Muscle layer of duodenum (tissue), 2 donors: ENCODE measurements at regions not wholly inside any gene's neighbourhood (a gene's known extent, or its start where the extent isn't known, plus 50 kb on each side); places are given as distances from the start of the nearest gene placed in this dataset.

Experiments used
- H3K27ac ChIP-seq: one replicate; pipeline ENCODE4 v1.7.0; 2013; ENCODE audit warnings: mild to moderate bottlenecking, low read length
- H3K27me3 ChIP-seq: one replicate; pipeline ENCODE4 v1.7.0; 2013; ENCODE audit warnings: low read depth, mild to moderate bottlenecking, control low read depth, low read length
- H3K36me3 ChIP-seq, 2 donors: one replicate each; pipeline ENCODE4 v1.7.0; 2013; ENCODE audit warnings: low read length in 2 of 2, control low read depth in 1 of 2, mild to moderate bottlenecking in 1 of 2; ENCODE audit not compliant: insufficient read depth in 2 of 2, control insufficient read depth in 1 of 2
- H3K4me1 ChIP-seq, 2 donors: one replicate each; pipeline ENCODE4 v1.7.0; 2013; ENCODE audit warnings: low read length in 2 of 2, mild to moderate bottlenecking in 2 of 2, control low read depth in 1 of 2, moderate library complexity in 1 of 2; ENCODE audit not compliant: insufficient read depth in 2 of 2, control insufficient read depth in 1 of 2
- H3K4me3 ChIP-seq, 2 donors: one replicate each; pipeline ENCODE4 v1.7.0; 2013; ENCODE audit warnings: low read length in 2 of 2, low read depth in 1 of 2, mild to moderate bottlenecking in 1 of 2
- H3K9me3 ChIP-seq, 2 donors: one replicate each; pipeline ENCODE4 v1.7.0; 2013; ENCODE audit warnings: low read length in 2 of 2, control low read depth in 1 of 2, mild to moderate bottlenecking in 1 of 2; ENCODE audit not compliant: control insufficient read depth in 1 of 2
- donor health status: healthy.

- Histone ChIP-seq H3K36me3 (no peaks in the 10 kb centered on the region), H3K9me3 (peaks cover 0 to 4% of the 10 kb centered on the region in 2 donors), H3K27me3 (no peaks in the 10 kb centered on the region), H3K4me3 (no peak overlapping the region), H3K4me1 (no peaks in the 10 kb centered on the region), H3K27ac (no peak overlapping the region)
Observed at GRCh38 chr3:110593749-110594148, 477.9 kb upstream of the NECTIN3 start.

GRCh38 chr3:110598847-110599490 is 472.6 kb upstream of the NECTIN3 start:
- Histone ChIP-seq H3K4me1 (no peaks in the 10 kb centered on the region), H3K4me3 (no peak overlapping the region), H3K9me3 (peaks cover 0 to 4% of the 10 kb centered on the region in 2 donors), H3K27ac (no peak overlapping the region), H3K27me3 (no peaks in the 10 kb centered on the region), H3K36me3 (no peaks in the 10 kb centered on the region)

GRCh38 chr3:110608566-110608965 is 463.1 kb upstream of the NECTIN3 start:
- Histone ChIP-seq H3K27ac (no peak overlapping the region), H3K4me1 (no peaks in the 10 kb centered on the region), H3K36me3 (no peaks in the 10 kb centered on the region), H3K9me3 (no peaks in the 10 kb centered on the region), H3K4me3 (no peak overlapping the region), H3K27me3 (no peaks in the 10 kb centered on the region)

GRCh38 chr3:110612045-110612444 is 459.6 kb upstream of the NECTIN3 start:
- no peaks in the 10 kb centered on the region for H3K4me1 ChIP-seq
- H3K9me3 ChIP-seq, result no peaks in the 10 kb centered on the region
- H3K27me3 ChIP-seq, result no peaks in the 10 kb centered on the region
- H3K36me3 ChIP-seq, result no peaks in the 10 kb centered on the region
- no peak overlapping the region for H3K27ac ChIP-seq
- no peak overlapping the region for H3K4me3 ChIP-seq

GRCh38 chr3:110614186-110614585 is 457.4 kb upstream of the NECTIN3 start:
- Histone ChIP-seq H3K9me3 (no peaks in the 10 kb centered on the region), H3K27ac (no peak overlapping the region), H3K4me1 (no peaks in the 10 kb centered on the region), H3K4me3 (no peak overlapping the region), H3K36me3 (no peaks in the 10 kb centered on the region), H3K27me3 (no peaks in the 10 kb centered on the region)

DNA sequence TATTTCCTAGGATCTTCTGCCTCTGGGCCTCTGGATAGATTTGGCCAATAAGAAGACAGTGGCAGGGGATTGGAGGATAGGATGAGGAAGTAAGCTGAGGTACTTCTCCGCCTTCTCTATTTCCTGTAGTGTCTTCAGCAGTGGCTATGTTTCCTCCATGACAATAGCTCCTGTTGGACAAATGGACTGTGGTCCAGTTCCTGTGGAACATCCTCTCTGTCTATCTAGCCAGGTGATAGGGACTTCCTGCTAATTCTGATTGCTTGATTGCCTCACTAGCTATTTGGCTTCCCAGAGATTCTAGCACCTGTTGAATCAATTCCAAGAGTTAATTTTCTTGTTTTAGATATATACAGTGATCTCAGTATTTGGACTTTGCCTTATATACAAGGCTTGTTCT is 456.2 kb upstream of the NECTIN3 start:
- H3K36me3 ChIP-seq, result no peaks in the 10 kb centered on the region
- no peak overlapping the region for H3K27ac ChIP-seq
- no peak overlapping the region for H3K4me3 ChIP-seq
- no peaks in the 10 kb centered on the region for H3K27me3 ChIP-seq
- no peaks in the 10 kb centered on the region for H3K9me3 ChIP-seq
- no peaks in the 10 kb centered on the region for H3K4me1 ChIP-seq

DNA sequence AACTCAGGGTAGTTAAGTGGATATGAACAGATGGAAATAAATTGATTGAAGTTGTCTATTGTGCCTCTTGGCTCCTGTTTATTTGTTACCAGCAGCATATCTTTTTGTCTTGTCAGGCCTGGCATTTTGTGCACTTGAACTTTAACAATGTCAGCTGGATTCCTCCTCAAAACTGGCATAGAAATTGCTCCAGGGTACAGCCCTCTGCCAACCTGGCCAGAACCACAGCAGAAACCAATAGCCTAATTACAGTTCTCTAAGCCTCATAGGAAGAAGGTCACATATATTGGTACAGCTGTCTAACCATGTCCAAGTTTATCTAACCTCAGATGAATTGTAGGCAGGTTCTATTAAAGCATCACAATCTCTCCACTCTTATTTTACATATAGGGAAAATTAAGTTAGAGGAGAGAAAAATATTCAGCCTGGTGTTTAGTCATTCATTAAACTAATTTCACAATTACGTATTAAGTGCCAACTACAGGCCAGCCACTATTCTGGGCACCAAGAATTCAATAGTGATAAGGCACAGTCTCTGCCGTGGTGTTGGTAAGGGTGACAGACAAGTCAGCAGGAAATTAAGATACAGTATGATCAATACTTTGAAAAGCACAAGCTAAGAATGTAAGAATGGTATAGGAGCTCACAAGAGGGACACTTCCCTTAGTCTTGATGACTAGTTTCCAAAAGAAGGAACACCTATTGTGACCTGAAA is 452.9 kb upstream of the NECTIN3 start:
- H3K27ac ChIP-seq, result no peak overlapping the region
- no peaks in the 10 kb centered on the region for H3K36me3 ChIP-seq
- no peaks in the 10 kb centered on the region for H3K4me1 ChIP-seq
- no peaks in the 10 kb centered on the region for H3K9me3 ChIP-seq
- no peaks in the 10 kb centered on the region for H3K27me3 ChIP-seq
- no peak overlapping the region for H3K4me3 ChIP-seq

- Histone ChIP-seq H3K4me1 (no peaks in the 10 kb centered on the region), H3K9me3 (no peaks in the 10 kb centered on the region), H3K27me3 (no peaks in the 10 kb centered on the region), H3K27ac (no peak overlapping the region), H3K4me3 (no peak overlapping the region), H3K36me3 (no peaks in the 10 kb centered on the region)
Observed at GRCh38 chr3:110620118-110620517, 451.5 kb upstream of the NECTIN3 start.

- no peak overlapping the region for H3K27ac ChIP-seq
- no peaks in the 10 kb centered on the region for H3K27me3 ChIP-seq
- no peaks in the 10 kb centered on the region for H3K4me1 ChIP-seq
- H3K36me3 ChIP-seq, result no peaks in the 10 kb centered on the region
- H3K4me3 ChIP-seq, result no peak overlapping the region
- H3K9me3 ChIP-seq, result no peaks in the 10 kb centered on the region
Observed at GRCh38 chr3:110623571-110623970, 448.0 kb upstream of the NECTIN3 start.

GRCh38 chr3:110624576-110624975 is 447.0 kb upstream of the NECTIN3 start:
- H3K4me3 ChIP-seq, result no peak overlapping the region
- H3K27me3 ChIP-seq, result no peaks in the 10 kb centered on the region
- H3K4me1 ChIP-seq, result no peaks in the 10 kb centered on the region
- H3K27ac ChIP-seq, result no peak overlapping the region
- no peaks in the 10 kb centered on the region for H3K9me3 ChIP-seq
- H3K36me3 ChIP-seq, result no peaks in the 10 kb centered on the region

DNA sequence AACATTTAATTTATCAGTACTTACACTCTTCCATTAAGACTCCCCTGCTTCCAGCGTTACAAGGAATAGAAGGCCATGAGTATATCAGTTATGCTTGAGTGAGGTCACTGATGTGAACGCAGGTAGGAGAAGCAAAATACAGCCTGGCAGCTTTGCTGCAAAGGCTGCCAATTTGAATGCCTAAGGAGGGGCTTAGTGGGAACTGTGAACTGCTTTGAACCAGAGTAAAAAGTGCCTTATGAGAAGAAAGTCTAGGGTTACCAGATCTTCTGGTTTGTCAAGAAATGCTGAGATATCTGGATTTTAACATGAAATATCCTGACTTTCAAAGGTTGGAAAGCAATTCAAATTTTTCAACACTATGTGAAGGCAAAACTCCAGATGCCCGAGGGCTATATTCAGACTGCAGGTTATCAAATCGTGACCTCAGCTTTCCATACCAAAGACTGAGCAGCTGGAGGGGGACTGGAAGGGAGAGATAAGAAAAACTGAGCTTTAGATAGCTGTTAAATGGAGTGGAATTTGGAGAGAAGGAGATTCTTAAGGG is 446.3 kb upstream of the NECTIN3 start:
- no peaks in the 10 kb centered on the region for H3K27me3 ChIP-seq
- H3K36me3 ChIP-seq, result no peaks in the 10 kb centered on the region
- no peak overlapping the region for H3K27ac ChIP-seq
- no peaks in the 10 kb centered on the region for H3K9me3 ChIP-seq
- no peak overlapping the region for H3K4me3 ChIP-seq
- H3K4me1 ChIP-seq, result no peaks in the 10 kb centered on the region
